ENCODE measurements at regions not wholly inside any gene's neighbourhood (a gene's known extent, or its start where the extent isn't known, plus 50 kb on each side); places are given as distances from the start of the nearest gene placed in this dataset.

DNA sequence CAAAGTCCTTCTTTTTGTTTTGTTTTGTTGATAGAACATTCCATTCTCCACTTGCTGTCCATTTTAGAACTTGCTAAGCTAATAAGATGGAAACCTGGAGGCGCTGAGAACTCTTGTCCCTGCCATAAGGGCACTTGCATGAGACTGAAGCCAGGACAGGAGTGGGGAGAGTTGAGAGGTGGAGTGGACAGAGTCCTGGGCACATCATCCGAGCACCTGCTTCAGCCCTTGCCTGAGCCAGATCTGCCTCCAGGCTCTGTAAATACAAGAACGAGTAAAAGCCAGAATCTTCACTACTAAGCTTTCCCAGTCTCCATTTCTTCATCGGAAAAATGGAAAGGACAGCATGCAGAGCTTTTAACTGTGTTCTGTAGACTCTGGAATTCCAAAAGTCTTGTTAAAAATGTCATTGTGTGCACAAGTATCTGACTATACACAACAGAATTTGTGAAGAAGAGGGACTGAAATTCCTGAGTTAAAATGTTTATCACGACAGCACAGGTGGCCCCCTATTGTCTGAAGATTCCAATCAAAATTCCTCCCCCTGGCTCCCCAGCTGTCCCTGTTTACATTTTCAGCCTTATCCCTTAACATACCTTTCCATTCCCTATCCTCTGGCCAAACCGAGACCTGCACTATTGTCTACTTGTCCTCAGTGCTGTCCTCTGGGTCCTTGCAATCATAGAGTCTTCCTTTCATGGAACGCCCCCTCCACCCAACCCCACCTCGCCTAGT lies 498.2 kb upstream of the TNP1 start:
- CTCF ChIA-PET (ENCODE audit: low intra/inter-chr PET ratio, low total read pairs) = no interaction called here
- TF ChIP-seq ESRRA (CRISPR knock-in tag; IDR thresholded peaks at IDR 0.05; ENCODE audit: low read depth) = no peak
- TF ChIP-seq DR1 (CRISPR knock-in tag; IDR thresholded peaks at IDR 0.05) = no peak
- TF ChIP-seq, protein P1, sequence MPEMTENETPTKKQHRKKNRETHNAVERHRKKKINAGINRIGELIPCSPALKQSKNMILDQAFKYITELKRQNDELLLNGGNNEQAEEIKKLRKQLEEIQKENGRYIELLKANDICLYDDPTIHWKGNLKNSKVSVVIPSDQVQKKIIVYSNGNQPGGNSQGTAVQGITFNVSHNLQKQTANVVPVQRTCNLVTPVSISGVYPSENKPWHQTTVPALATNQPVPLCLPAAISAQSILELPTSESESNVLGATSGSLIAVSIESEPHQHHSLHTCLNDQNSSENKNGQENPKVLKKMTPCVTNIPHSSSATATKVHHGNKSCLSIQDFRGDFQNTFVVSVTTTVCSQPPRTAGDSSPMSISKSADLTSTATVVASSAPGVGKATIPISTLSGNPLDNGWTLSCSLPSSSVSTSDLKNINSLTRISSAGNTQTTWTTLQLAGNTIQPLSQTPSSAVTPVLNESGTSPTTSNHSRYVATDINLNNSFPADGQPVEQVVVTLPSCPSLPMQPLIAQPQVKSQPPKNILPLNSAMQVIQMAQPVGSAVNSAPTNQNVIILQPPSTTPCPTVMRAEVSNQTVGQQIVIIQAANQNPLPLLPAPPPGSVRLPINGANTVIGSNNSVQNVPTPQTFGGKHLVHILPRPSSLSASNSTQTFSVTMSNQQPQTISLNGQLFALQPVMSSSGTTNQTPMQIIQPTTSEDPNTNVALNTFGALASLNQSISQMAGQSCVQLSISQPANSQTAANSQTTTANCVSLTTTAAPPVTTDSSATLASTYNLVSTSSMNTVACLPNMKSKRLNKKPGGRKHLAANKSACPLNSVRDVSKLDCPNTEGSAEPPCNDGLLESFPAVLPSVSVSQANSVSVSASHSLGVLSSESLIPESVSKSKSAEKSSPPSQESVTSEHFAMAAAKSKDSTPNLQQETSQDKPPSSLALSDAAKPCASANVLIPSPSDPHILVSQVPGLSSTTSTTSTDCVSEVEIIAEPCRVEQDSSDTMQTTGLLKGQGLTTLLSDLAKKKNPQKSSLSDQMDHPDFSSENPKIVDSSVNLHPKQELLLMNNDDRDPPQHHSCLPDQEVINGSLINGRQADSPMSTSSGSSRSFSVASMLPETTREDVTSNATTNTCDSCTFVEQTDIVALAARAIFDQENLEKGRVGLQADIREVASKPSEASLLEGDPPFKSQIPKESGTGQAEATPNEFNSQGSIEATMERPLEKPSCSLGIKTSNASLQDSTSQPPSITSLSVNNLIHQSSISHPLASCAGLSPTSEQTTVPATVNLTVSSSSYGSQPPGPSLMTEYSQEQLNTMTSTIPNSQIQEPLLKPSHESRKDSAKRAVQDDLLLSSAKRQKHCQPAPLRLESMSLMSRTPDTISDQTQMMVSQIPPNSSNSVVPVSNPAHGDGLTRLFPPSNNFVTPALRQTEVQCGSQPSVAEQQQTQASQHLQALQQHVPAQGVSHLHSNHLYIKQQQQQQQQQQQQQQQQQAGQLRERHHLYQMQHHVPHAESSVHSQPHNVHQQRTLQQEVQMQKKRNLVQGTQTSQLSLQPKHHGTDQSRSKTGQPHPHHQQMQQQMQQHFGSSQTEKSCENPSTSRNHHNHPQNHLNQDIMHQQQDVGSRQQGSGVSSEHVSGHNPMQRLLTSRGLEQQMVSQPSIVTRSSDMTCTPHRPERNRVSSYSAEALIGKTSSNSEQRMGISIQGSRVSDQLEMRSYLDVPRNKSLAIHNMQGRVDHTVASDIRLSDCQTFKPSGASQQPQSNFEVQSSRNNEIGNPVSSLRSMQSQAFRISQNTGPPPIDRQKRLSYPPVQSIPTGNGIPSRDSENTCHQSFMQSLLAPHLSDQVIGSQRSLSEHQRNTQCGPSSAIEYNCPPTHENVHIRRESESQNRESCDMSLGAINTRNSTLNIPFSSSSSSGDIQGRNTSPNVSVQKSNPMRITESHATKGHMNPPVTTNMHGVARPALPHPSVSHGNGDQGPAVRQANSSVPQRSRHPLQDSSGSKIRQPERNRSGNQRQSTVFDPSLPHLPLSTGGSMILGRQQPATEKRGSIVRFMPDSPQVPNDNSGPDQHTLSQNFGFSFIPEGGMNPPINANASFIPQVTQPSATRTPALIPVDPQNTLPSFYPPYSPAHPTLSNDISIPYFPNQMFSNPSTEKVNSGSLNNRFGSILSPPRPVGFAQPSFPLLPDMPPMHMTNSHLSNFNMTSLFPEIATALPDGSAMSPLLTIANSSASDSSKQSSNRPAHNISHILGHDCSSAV (CRISPR knock-in tag; IDR thresholded peaks at IDR 0.05; ENCODE audit: borderline replicate concordance) = no peak
- no peak for TF ChIP-seq ZNF251 (CRISPR knock-in tag; IDR thresholded peaks at IDR 0.05)
- TF ChIP-seq, protein P2, sequence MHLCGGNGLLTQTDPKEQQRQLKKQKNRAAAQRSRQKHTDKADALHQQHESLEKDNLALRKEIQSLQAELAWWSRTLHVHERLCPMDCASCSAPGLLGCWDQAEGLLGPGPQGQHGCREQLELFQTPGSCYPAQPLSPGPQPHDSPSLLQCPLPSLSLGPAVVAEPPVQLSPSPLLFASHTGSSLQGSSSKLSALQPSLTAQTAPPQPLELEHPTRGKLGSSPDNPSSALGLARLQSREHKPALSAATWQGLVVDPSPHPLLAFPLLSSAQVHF (CRISPR knock-in tag; IDR thresholded peaks at IDR 0.05) = no peak
- TF ChIP-seq HNF4G (IDR thresholded peaks at IDR 0.05; ENCODE audit: borderline replicate concordance, low read depth, low read length) = no peak
- no peak for TF ChIP-seq HNF4G (CRISPR knock-in tag; IDR thresholded peaks at IDR 0.05; ENCODE audit: borderline replicate concordance, low read depth)
- TF ChIP-seq ZNF274 (CRISPR knock-in tag; IDR thresholded peaks at IDR 0.05) = no peak
- TF ChIP-seq ZNF644 (CRISPR knock-in tag; IDR thresholded peaks at IDR 0.05; ENCODE audit: low read depth) = no peak
- TF ChIP-seq MEF2D (CRISPR knock-in tag; IDR thresholded peaks at IDR 0.05) = no peak
- no peak for TF ChIP-seq DPF2 (CRISPR knock-in tag; IDR thresholded peaks at IDR 0.05; ENCODE audit: borderline replicate concordance, low read depth)
- TF ChIP-seq CHD2 (IDR thresholded peaks at IDR 0.05; ENCODE audit: low read depth, low read length) = no peak
- TF ChIP-seq, protein P3, sequence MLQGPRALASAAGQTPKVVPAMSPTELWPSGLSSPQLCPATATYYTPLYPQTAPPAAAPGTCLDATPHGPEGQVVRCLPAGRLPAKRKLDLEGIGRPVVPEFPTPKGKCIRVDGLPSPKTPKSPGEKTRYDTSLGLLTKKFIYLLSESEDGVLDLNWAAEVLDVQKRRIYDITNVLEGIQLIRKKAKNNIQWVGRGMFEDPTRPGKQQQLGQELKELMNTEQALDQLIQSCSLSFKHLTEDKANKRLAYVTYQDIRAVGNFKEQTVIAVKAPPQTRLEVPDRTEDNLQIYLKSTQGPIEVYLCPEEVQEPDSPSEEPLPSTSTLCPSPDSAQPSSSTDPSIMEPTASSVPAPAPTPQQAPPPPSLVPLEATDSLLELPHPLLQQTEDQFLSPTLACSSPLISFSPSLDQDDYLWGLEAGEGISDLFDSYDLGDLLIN (CRISPR knock-in tag; IDR thresholded peaks at IDR 0.05; ENCODE audit: borderline replicate concordance) = no peak
- TF ChIP-seq, protein P4, sequence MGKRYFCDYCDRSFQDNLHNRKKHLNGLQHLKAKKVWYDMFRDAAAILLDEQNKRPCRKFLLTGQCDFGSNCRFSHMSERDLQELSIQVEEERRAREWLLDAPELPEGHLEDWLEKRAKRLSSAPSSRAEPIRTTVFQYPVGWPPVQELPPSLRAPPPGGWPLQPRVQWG (CRISPR knock-in tag; IDR thresholded peaks at IDR 0.05; ENCODE audit: borderline replicate concordance, low read depth) = no peak

More for the DNA sequence above, 498.2 kb upstream of the TNP1 start:
- H3K27ac ChIP-seq (ENCODE audit: extremely low read length, insufficient read depth, low read length) = no peak overlapping the region
- 23% methylated on average over 8 of the region's 8 CpGs for WGBS (ENCODE audit: low lambda C conversion rate)
- no peaks in the 10 kb centered on the region for H3K36me3 ChIP-seq (replicated peaks in 1 of 2; ENCODE audit: control insufficient read depth in 1 of 2, insufficient read depth in 2 of 2, low read length in 2 of 2)
- H3K79me2 ChIP-seq (ENCODE audit: insufficient read depth, low read length) = no peaks in the 10 kb centered on the region
- H3K4me2 ChIP-seq (ENCODE audit: low read depth, low read length) = no peak overlapping the region
- H3K9ac ChIP-seq (ENCODE audit: insufficient read depth, low read depth, low read length) = no peak overlapping the region
- no peaks in the 10 kb centered on the region for H3K9me3 ChIP-seq (ENCODE audit: low read length)
- DNase-seq (ENCODE audit: low spot score) (no peak), FAIRE-seq (no peak), ATAC-seq (no peak)
- no peaks in the 10 kb centered on the region for H4K20me1 ChIP-seq (ENCODE audit: insufficient read depth, low read length)
- H2AFZ ChIP-seq (ENCODE audit: low read length) = no peak overlapping the region
- POLR2A ChIA-PET = interaction anchor here (1.1 kb wide), 1 partner anchor 27 kb away, joined by 3 read pairs; no protein-coding TSS in a partner anchor
- H3K4me3 ChIP-seq (replicated peaks in 1 of 3; ENCODE audit: insufficient read depth in 1 of 3, low read depth in 2 of 3, low read length in 3 of 3) = no peak overlapping the region
- peaks cover 0 to 23% of the 10 kb centered on the region in 2 experiments; a peak in 1 of 5 replicates for H3K27me3 ChIP-seq (ENCODE audit: control insufficient read depth in 1 of 2, insufficient read depth in 2 of 2, low read length in 2 of 2)
- intact Hi-C loops (cut with micrococcal nuclease; ENCODE audit: unreplicated experiment) = no loop called here
- no TSS peak for BruUV-seq (replicated peaks)
- in situ Hi-C loops (cut with HindIII; ENCODE audit: extremely low pct_ligation_motif_present, low pct_unique_long_range_greater_than_20kb) = no loop called here
- H3K4me1 ChIP-seq (ENCODE audit: insufficient read depth, low read length) = no peaks in the 10 kb centered on the region
